PC-3 (cell line): ENCODE measurements at regions not wholly inside any gene's neighbourhood (a gene's known extent, or its start where the extent isn't known, plus 50 kb on each side); places are given as distances from the start of the nearest gene placed in this dataset.
"Not testable (repeated sequence)": the region's sequence is repeated elsewhere in the genome, so short reads cannot be mapped to it uniquely, and the experiment has no call there.

Source experiments
- ATAC-seq: fragments of 200-7000 bp; cut with Tn5 transposase; 2 replicates; pipeline ENCODE4 v1.9.1; 2020; ENCODE audit warnings: mild to moderate bottlenecking, moderate library complexity
- BruUV-seq: library from RNA; stranded (reverse); fragments of 400-500 nt; replicated peaks from 2 replicates; lab custom pipeline; 2021; lab: Mats Ljungman, UMichigan
- CTCF ChIA-PET: fragments of 300-600 bp; sonication (Branson Sonifier 250); formaldehyde crosslinking; loops from one replicate; lab custom pipeline; 2022; ENCODE audit warnings: antibody characterized with exemption; lab: Charles Lee
- POLR2A ChIA-PET: fragments of 300-600 bp; sonication (Branson Sonifier 250); formaldehyde crosslinking; loops from one replicate; lab custom pipeline; 2022; ENCODE audit warnings: antibody characterized with exemption; ENCODE audit not compliant: unreplicated experiment; lab: Charles Lee
- DNase-seq: peaks from one replicate; pipeline ENCODE4 v3.0.0-alpha.2; 2015
- H2AFZ ChIP-seq: fragments of 300-600 bp; sonication (generic); 2 replicates; pipeline ENCODE4 v1.6.0; 2016; ENCODE audit warnings: antibody characterized with exemption, low read length
- H3F3A ChIP-seq: fragments of 300-600 bp; sonication (generic); one replicate; pipeline ENCODE4 v1.6.0; 2017; ENCODE audit warnings: antibody characterized with exemption, low read length, control low read depth, mild to moderate bottlenecking; ENCODE audit not compliant: unreplicated experiment
- H3K27ac ChIP-seq: fragments of 300-600 bp; sonication (generic); 2 replicates; pipeline ENCODE4 v1.5.1; 2016; ENCODE audit warnings: mild to moderate bottlenecking, low read length
- H3K27me3 ChIP-seq: fragments of 300-600 bp; sonication (generic); 2 replicates; pipeline ENCODE4 v1.6.1; 2016; ENCODE audit warnings: low read length, mixed read lengths
- H3K36me3 ChIP-seq: fragments of 300-600 bp; sonication (generic); 2 replicates; pipeline ENCODE4 v1.6.1; 2016; ENCODE audit warnings: low read depth, mixed run types, low read length, mixed read lengths
- H3K4me1 ChIP-seq: fragments of 300-600 bp; sonication (generic); 2 replicates; pipeline ENCODE4 v1.5.1; 2016; ENCODE audit warnings: low read length; ENCODE audit not compliant: insufficient read depth
- H3K4me2 ChIP-seq: fragments of 300-600 bp; sonication (generic); 2 replicates; pipeline ENCODE4 v1.6.0; 2016; ENCODE audit warnings: low read length
- H3K4me3 ChIP-seq: fragments of 300-600 bp; sonication (generic); 2 replicates; pipeline ENCODE4 v1.5.1; 2016; ENCODE audit warnings: mild to moderate bottlenecking, low read length, mixed read lengths
- H3K79me2 ChIP-seq: fragments of 300-600 bp; sonication (generic); 2 replicates; pipeline ENCODE4 v1.6.1; 2017; ENCODE audit warnings: low read length, mixed read lengths
- H3K9ac ChIP-seq: fragments of 300-600 bp; sonication (generic); 2 replicates; pipeline ENCODE4 v1.6.0; 2016; ENCODE audit warnings: mild to moderate bottlenecking, low read length
- H3K9me2 ChIP-seq: fragments of 300-600 bp; sonication (generic); replicated peaks from 2 replicates; pipeline ENCODE4 v1.6.1; 2016; ENCODE audit warnings: mixed run types, low read length, mixed read lengths
- H3K9me3 ChIP-seq: fragments of 300-600 bp; sonication (generic); 2 replicates; pipeline ENCODE4 v1.6.1; 2016; ENCODE audit warnings: low read length, mixed read lengths
- H4K20me1 ChIP-seq: fragments of 300-600 bp; sonication (generic); 2 replicates; pipeline ENCODE4 v1.6.1; 2016; ENCODE audit warnings: low read length, mixed read lengths
- EZH2 ChIP-seq: fragments of 300-600 bp; sonication (generic); IDR thresholded peaks from one replicate; pipeline ENCODE4 v1.6.1; 2017; ENCODE audit warnings: antibody characterized with exemption, mild to moderate bottlenecking, low read length; ENCODE audit not compliant: unreplicated experiment
- EZH2phosphoT487 ChIP-seq: fragments of 300-600 bp; sonication (generic); IDR thresholded peaks from 2 replicates; pipeline ENCODE4 v1.6.1; 2018; ENCODE audit warnings: mild to moderate bottlenecking, antibody characterized with exemption, low read length, borderline replicate concordance
- intact Hi-C: fragments of 100-400 bp; cut with micrococcal nuclease; formaldehyde crosslinking; loops from 2 replicates; pipeline ENCODE4 v1.9.0; 2023
- TF ChIP-seq, protein P1 (sequence below): fragments of 300-600 bp; sonication (generic); conservative IDR thresholded peaks from 2 replicates; pipeline ENCODE4 v1.5.1; 2017; ENCODE audit warnings: antibody characterized with exemption, low read depth, mild to moderate bottlenecking, low read length

DNA sequence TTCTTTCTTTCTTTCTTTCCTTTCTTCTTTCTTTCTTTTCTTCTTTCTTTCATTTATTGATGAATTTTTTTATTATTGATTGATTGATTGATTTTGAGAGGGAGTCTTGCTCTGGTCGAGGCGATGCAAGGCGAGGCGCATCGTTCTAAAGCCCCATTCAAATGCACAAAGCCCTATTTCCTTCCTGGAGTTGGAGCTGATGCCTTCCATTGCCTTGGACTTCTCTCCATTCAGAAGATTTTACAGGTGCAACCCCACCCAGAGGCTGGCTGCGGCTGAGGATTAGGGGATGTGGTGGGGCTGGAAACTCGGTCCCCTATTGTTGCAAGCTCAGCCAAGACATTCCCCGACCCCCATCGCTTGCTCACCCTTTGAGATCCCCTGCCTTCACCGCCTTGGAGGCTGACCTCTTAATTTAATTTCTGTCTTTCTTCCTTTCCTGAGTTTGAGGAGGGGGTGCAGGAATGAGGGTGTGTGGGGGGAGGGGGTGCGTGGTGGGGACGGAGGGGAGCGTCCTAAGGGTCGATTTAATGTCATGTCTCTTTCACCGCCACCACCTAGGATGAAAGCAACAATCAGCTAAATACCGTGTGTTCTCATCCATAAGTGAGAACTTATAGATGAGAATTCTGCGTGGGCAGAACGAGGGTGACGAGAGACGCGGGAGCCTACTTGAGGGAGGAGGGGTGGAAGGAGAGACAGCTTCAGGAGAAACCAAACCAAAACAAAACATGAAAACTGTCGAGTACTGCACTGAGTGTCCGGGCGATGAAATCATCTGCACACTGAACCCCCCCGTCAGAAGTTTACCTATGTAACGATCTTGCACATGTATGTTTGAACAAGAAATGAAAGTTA, 3913.9 kb upstream of the OR11H1 start:
- H3K36me3 ChIP-seq, result no peaks in the 10 kb centered on the region
- no peak for ATAC-seq
- TF ChIP-seq EZH2phosphoT487 (no peak), EZH2 (no peak)
- TF ChIP-seq, protein P1, sequence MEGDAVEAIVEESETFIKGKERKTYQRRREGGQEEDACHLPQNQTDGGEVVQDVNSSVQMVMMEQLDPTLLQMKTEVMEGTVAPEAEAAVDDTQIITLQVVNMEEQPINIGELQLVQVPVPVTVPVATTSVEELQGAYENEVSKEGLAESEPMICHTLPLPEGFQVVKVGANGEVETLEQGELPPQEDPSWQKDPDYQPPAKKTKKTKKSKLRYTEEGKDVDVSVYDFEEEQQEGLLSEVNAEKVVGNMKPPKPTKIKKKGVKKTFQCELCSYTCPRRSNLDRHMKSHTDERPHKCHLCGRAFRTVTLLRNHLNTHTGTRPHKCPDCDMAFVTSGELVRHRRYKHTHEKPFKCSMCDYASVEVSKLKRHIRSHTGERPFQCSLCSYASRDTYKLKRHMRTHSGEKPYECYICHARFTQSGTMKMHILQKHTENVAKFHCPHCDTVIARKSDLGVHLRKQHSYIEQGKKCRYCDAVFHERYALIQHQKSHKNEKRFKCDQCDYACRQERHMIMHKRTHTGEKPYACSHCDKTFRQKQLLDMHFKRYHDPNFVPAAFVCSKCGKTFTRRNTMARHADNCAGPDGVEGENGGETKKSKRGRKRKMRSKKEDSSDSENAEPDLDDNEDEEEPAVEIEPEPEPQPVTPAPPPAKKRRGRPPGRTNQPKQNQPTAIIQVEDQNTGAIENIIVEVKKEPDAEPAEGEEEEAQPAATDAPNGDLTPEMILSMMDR, result no peak
- intact Hi-C loops, result no loop called here
- POLR2A ChIA-PET, result no interaction called here
- no peak overlapping the region for H3K4me3 ChIP-seq
- CTCF ChIA-PET, result no interaction called here
- no TSS peak for BruUV-seq
- H3K4me1 ChIP-seq, result no peaks in the 10 kb centered on the region
- no peak overlapping the region for H3K27ac ChIP-seq
- H3F3A ChIP-seq, result no peaks in the 10 kb centered on the region
- no peaks in the 10 kb centered on the region for H3K9me2 ChIP-seq
- H4K20me1 ChIP-seq, result no peaks in the 10 kb centered on the region
- no peak overlapping the region for H3K9ac ChIP-seq
- H3K4me2 ChIP-seq, result no peak overlapping the region
- no peak overlapping the region for H2AFZ ChIP-seq
- no peaks in the 10 kb centered on the region for H3K27me3 ChIP-seq
- no peak for DNase-seq
- no peaks in the 10 kb centered on the region for H3K9me3 ChIP-seq
- H3K79me2 ChIP-seq, result no peaks in the 10 kb centered on the region

DNA sequence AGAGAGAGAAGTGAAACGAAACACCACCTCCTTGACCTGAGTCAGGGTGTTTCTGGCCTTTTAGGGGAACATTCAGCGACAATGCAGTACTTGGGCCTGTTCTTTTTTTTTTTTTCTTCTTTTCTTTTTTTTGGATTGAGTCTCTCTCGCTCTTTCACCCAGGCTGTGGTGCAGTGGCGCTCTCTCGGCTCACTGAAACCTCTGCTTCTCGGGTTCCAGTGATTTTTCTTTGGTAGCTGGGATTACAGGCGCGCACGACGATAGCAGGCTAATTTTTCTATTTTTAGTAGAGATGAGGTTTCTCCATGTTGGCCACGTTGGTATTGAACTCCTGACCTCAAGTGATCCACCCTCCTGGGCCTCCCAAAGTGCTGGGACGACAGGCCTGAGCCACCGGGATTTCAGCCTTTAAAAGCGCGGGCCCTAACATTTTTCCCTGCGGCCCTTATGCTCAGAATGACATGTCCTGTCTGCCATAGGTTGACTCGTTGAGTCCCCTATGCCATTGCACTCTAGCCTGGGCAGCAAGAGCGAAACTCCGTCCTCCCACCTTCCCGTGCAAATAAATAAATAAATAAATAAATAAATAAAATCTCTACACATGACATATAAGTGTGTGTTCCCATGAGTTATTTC, 3913.1 kb upstream of the OR11H1 start:
- CTCF ChIA-PET, DNase-seq, H4K20me1 ChIP-seq, H3K9me3 ChIP-seq, H3K27me3 ChIP-seq, H3K4me3 ChIP-seq, H3K9ac ChIP-seq, H3F3A ChIP-seq, BruUV-seq, H2AFZ ChIP-seq, intact Hi-C loops, H3K4me2 ChIP-seq, POLR2A ChIA-PET, H3K79me2 ChIP-seq, H3K36me3 ChIP-seq, H3K27ac ChIP-seq, ATAC-seq, H3K4me1 ChIP-seq, H3K9me2 ChIP-seq: not testable (repeated sequence)

DNA sequence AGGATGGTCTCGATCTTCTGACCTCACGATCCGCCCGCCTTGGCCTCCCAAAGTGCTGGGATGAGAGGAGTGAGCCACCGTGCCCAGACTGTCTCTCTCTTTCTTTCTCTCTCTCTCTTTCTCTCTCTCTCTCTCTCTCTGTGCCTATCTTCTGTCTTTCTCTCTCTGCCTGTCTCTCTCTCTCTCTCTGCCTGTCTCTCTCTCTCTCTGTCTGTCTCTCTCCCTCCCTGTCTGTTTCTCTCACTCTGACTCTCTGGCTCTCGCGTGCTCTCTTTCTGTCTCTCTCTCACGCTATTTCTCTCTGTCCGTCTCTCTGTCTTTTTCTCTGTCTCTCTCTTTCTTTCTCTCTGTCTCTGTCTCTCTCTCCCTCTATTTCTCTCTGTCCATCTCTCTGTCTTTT, 3911.2 kb upstream of the OR11H1 start:
- DNase-seq (no peak), ATAC-seq (no peak)
- no peak overlapping the region for H3K27ac ChIP-seq
- no peaks in the 10 kb centered on the region for H3K4me1 ChIP-seq
- ChIA-PET CTCF (no interaction called here), POLR2A (no interaction called here)
- H3K79me2 ChIP-seq, result no peaks in the 10 kb centered on the region
- no peak overlapping the region for H3K9ac ChIP-seq
- no peaks in the 10 kb centered on the region for H3K27me3 ChIP-seq
- no peak overlapping the region for H2AFZ ChIP-seq
- no peaks in the 10 kb centered on the region for H4K20me1 ChIP-seq
- no peak overlapping the region for H3K4me2 ChIP-seq
- H3K4me3 ChIP-seq, result no peak overlapping the region
- TF ChIP-seq EZH2phosphoT487, result no peak
- TF ChIP-seq, protein P1, result no peak
- TF ChIP-seq EZH2, result no peak
- H3K9me2 ChIP-seq, result no peaks in the 10 kb centered on the region
- H3F3A ChIP-seq, result no peaks in the 10 kb centered on the region
- intact Hi-C loops, result no loop called here
- no TSS peak for BruUV-seq
- H3K9me3 ChIP-seq, result no peaks in the 10 kb centered on the region
- no peaks in the 10 kb centered on the region for H3K36me3 ChIP-seq

GRCh38 chr22:11618322-11618662, 3909.7 kb upstream of the OR11H1 start:
- DNase-seq, H3K4me2 ChIP-seq, H3K4me1 ChIP-seq, H3K9ac ChIP-seq, H3F3A ChIP-seq, ATAC-seq, H3K27me3 ChIP-seq, BruUV-seq, POLR2A ChIA-PET, CTCF ChIA-PET, H3K9me3 ChIP-seq, H2AFZ ChIP-seq, H3K4me3 ChIP-seq, H3K36me3 ChIP-seq, H3K9me2 ChIP-seq, H3K79me2 ChIP-seq, H4K20me1 ChIP-seq, intact Hi-C loops, H3K27ac ChIP-seq: not testable (repeated sequence)

DNA sequence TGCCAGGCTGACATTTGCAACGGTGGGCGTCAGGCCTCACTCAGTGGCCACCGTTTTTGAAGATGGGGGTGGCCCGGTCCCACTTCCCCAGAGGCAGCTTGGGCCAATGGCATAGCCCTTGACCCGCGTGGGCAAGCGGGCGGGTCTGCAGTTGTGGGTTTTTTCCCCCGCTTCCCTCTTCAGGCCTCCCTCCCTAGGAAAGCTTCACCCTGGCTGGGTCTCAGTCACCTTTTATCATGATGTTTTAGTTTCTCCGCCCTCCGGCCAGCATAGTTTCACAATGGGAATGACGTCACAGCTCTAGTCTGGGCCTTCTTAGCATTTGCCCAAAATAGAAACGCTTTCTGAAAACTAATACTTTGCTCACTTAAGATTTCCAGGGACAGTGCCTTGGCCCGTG, 3909.3 kb upstream of the OR11H1 start:
- CTCF ChIA-PET, H3K4me2 ChIP-seq, H2AFZ ChIP-seq, DNase-seq, H3K27me3 ChIP-seq, H3K79me2 ChIP-seq, H3K9me3 ChIP-seq, H4K20me1 ChIP-seq, H3K9me2 ChIP-seq, H3K4me1 ChIP-seq, ATAC-seq, H3K27ac ChIP-seq, BruUV-seq, H3K9ac ChIP-seq, H3K4me3 ChIP-seq, POLR2A ChIA-PET, intact Hi-C loops, H3F3A ChIP-seq, H3K36me3 ChIP-seq: not testable (repeated sequence)
